ENCODE measurements at regions not wholly inside any gene's neighbourhood (a gene's known extent, or its start where the extent isn't known, plus 50 kb on each side); places are given as distances from the start of the nearest gene placed in this dataset.

DNA sequence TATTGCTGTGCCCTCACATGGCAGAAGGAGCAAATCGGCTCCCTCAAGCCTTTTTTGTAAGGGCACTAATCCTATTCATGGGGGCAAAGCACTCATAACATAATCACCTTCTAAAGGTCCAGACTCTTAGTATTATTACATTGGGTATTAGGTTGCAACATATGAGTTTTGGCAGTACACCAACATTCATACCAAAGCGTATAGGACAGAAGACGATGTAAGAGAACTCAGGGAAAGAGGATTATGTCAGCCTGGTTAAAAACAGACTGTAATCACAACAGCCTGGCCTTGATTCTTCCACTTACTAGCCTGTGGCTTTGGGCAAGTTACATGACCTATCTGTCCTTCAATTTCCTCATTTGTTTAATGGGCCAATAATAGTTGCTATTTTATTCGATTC is 828.5 kb upstream of the NECTIN3 start:
- no peaks in the 10 kb centered on the region for H3K4me1 Mint-ChIP-seq
- no peak overlapping the region for H3K27ac Mint-ChIP-seq
- no peaks in the 10 kb centered on the region for H3K9me3 ChIP-seq (ENCODE audit: control insufficient read depth, low read length, poor library complexity, severe bottlenecking)
- DNase-seq (no peak), ATAC-seq (no peak)
- H3K4me3 Mint-ChIP-seq: no peak overlapping the region
- H3K36me3 Mint-ChIP-seq (ENCODE audit: low read depth): peaks cover 2% of the 10 kb centered on the region
- H3K27me3 Mint-ChIP-seq: no peaks in the 10 kb centered on the region

DNA sequence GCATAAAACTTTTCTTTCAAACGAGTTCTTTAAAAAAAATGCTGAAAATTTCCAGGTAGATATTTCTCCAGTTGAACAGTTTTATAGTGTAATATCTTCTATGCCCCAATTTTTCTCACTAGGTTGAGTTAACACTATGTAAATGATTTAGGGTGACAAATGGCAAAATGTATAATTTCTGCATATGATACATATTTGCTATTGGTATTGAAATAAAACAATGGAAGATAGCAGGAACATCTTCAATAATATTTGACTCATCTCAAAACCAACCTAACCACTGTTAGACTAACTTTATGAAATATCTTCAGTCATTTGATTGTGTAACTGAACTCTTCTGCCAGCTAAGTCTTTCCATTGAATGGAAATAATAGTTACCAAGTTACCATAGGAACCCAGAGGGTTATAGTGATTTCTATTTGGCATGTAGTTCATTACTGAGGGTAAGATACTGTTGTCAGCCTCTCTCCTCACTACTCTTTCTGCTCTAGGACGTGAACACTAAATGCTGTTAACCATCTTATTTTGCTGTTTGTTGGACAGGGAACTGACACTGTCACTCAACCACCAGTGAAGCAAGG is 824.7 kb upstream of the NECTIN3 start:
- H3K9me3 ChIP-seq (ENCODE audit: control insufficient read depth, low read length, poor library complexity, severe bottlenecking): no peaks in the 10 kb centered on the region
- Mint-ChIP-seq H3K4me1 (no peaks in the 10 kb centered on the region), H3K27me3 (no peaks in the 10 kb centered on the region), H3K27ac (no peak overlapping the region), H3K4me3 (no peak overlapping the region), H3K36me3 (ENCODE audit: low read depth) (peaks cover 2% of the 10 kb centered on the region)
- ATAC-seq (no peak), DNase-seq (no peak)

DNA sequence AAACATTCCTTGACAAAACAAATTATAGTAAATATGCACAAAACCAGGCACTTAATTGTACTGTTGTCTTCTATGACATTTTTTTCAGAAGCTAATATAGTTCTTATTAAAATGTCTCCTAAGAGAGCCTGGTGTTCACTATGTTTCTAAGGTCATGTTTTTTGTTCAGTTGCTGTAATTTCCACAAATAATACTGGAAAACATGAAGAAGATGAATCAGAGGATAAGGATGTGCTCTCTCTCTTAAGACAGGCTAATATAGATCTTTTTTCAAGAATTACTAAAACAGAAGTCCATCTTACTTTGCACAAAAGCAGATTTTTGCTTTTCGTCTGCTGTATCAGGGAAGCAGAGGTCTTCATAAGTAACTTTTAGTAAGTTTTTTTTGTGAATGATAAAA is 823.0 kb upstream of the NECTIN3 start:
- Mint-ChIP-seq H3K4me3 (no peak overlapping the region), H3K36me3 (ENCODE audit: low read depth) (peaks cover 2% of the 10 kb centered on the region), H3K27ac (no peak overlapping the region), H3K4me1 (no peaks in the 10 kb centered on the region), H3K27me3 (no peaks in the 10 kb centered on the region)
- no peak for DNase-seq
- no peak for ATAC-seq
- no peaks in the 10 kb centered on the region for H3K9me3 ChIP-seq (ENCODE audit: control insufficient read depth, low read length, poor library complexity, severe bottlenecking)

DNA sequence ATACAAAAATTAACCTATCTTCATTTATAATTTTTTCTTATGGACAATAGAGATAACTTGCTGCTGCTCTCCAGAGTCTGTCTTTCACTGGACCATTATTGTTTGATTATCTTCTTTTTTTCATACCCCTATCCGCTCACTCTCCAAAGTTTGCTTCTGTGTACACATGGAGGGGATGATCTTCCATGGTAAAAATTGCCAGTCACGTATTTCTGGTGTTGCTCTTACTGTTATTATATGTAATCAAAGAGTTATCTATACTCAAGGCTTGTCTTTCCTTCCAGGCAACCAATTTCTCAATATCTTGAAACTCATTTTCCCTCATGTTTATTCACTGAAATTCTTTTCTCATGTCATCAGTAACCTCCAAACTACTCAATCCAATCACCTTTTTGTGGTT is 817.8 kb upstream of the NECTIN3 start:
- ATAC-seq (no peak), DNase-seq (no peak)
- H3K27ac Mint-ChIP-seq: no peak overlapping the region
- H3K27me3 Mint-ChIP-seq: no peaks in the 10 kb centered on the region
- no peaks in the 10 kb centered on the region for H3K9me3 ChIP-seq (ENCODE audit: control insufficient read depth, low read length, poor library complexity, severe bottlenecking)
- H3K4me1 Mint-ChIP-seq: peaks cover 2% of the 10 kb centered on the region
- H3K4me3 Mint-ChIP-seq: no peak overlapping the region
- H3K36me3 Mint-ChIP-seq (ENCODE audit: low read depth): peaks cover 1% of the 10 kb centered on the region

DNA sequence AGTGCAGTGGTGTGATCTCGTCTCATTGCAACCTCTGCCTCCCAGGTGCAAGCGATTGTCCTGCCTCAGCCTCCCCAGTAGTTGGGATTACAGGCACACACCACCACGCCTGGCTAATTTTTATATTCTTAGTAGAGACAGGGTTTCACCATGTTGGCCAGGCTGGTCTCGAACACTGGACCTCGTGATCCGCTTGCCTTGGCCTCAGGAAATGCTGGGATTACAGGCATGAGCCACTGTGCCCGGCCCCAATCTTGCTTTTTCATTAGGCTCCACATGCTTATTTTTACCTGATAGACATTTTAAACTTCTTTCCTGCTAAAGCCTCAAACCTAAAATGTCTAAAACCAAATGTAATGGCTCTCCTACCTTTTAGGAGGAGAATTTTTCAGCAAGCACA is 817.0 kb upstream of the NECTIN3 start:
- no peak for DNase-seq
- H3K4me1 Mint-ChIP-seq: peaks cover 2% of the 10 kb centered on the region
- no peaks in the 10 kb centered on the region for H3K9me3 ChIP-seq (ENCODE audit: control insufficient read depth, low read length, poor library complexity, severe bottlenecking)
- ATAC-seq: no peak
- peaks cover 2% of the 10 kb centered on the region for H3K36me3 Mint-ChIP-seq (ENCODE audit: low read depth)
- no peaks in the 10 kb centered on the region for H3K27me3 Mint-ChIP-seq
- H3K27ac Mint-ChIP-seq: no peak overlapping the region
- H3K4me3 Mint-ChIP-seq: no peak overlapping the region

DNA sequence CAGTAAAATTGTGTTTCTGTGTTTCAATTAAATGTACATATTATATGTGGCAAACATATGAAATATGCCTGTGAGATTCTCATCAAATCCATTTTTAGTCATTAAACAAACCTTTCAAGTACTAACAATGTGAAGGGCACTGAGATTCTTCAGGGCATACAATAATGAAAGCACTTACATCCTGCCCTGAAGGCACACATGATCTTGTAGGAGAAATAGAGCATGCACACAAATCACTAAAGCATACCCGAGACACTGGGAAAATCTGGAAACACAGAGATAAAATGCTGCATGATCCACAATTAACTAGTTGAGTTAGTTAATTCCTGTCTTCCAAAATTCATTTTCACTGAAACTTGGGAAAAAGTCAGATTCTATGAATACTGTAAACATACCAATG is 810.5 kb upstream of the NECTIN3 start:
- H3K4me3 Mint-ChIP-seq: no peak overlapping the region

DNA sequence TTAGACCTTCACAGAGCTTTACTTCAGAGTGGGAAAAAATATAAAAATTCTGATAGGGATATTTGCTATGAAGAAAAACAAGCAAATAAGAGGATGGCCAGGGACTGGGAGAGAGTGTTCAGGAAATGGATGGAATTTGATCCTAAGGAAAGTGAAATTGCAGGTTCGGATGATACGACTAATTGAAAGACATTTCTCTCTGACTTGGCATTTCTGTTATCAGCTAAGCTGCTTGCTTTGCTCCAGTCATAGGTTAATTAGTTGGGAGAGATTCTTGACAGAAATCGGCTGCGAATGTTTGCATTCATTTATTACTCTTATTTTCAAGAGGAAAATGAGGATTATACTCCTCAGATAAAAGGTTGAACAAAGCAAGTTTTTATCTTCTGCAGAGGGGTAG is 808.7 kb upstream of the NECTIN3 start:
- Mint-ChIP-seq H3K4me1 (peaks cover 5% of the 10 kb centered on the region), H3K4me3 (no peak overlapping the region), H3K27me3 (no peaks in the 10 kb centered on the region), H3K27ac (no peak overlapping the region), H3K36me3 (ENCODE audit: low read depth) (peaks cover 2% of the 10 kb centered on the region)
- no peak for ATAC-seq
- DNase-seq: no peak
- no peaks in the 10 kb centered on the region for H3K9me3 ChIP-seq (ENCODE audit: control insufficient read depth, low read length, poor library complexity, severe bottlenecking)

More for the DNA sequence above, 810.5 kb upstream of the NECTIN3 start:
- Mint-ChIP-seq H3K4me1 (peaks cover 5% of the 10 kb centered on the region), H3K36me3 (ENCODE audit: low read depth) (peaks cover 2% of the 10 kb centered on the region), H3K27me3 (no peaks in the 10 kb centered on the region), H3K27ac (no peak overlapping the region)
- DNase-seq (no peak), ATAC-seq (no peak)
- H3K9me3 ChIP-seq (ENCODE audit: control insufficient read depth, low read length, poor library complexity, severe bottlenecking): no peaks in the 10 kb centered on the region

DNA sequence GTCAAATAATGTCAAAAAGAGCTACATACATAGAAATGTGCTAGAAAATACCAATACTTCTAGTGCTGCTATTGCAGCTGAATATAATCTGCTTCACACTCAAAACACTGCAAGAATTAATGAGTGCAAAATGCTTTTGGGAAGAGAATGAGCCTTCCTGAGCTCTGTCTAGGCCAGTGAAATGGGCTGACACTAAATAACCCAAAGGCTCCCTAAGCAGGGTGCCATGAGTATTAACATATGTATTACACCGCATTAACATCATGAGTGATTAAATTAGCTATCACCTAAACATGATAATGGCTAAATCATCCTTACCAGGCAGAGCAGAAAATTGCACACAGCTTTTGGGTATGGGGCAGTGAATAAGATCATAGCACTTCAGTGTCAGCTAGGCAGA is 806.3 kb upstream of the NECTIN3 start:
- H3K9me3 ChIP-seq (ENCODE audit: control insufficient read depth, low read length, poor library complexity, severe bottlenecking): no peaks in the 10 kb centered on the region
- Mint-ChIP-seq H3K36me3 (ENCODE audit: low read depth) (no peaks in the 10 kb centered on the region), H3K27me3 (no peaks in the 10 kb centered on the region), H3K4me1 (peaks cover 5% of the 10 kb centered on the region), H3K27ac (no peak overlapping the region), H3K4me3 (no peak overlapping the region)
- DNase-seq: no peak
- no peak for ATAC-seq

DNA sequence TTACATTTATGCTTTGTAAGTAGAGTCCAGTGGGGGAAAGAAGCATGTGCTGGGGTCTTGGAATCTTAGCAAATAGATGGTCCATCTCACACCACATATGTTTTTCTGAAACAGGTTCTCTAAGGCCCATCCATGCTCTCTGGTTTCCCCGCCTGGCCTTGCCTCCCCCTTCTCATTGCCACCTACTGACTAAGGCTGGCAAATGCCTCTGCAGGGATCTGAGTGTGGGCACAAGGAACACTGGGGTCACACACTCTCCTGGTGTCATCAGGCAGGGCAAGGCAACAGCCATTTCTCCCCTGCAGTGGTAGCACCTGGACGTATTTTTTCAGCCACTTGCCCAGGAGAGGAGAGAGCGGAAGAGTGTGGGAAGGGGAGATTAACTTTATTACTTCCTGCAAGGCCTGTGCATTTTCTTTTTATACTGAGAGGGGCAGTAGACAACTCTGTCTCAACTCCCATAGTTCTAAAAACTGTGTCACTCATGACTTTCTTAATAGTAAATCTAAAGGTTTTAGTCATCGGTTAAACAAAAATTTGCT is 804.2 kb upstream of the NECTIN3 start:
- ATAC-seq (no peak), DNase-seq (no peak)
- Mint-ChIP-seq H3K4me3 (no peak overlapping the region), H3K27ac (no peak overlapping the region), H3K4me1 (peaks cover 5% of the 10 kb centered on the region), H3K36me3 (ENCODE audit: low read depth) (no peaks in the 10 kb centered on the region), H3K27me3 (no peaks in the 10 kb centered on the region)
- H3K9me3 ChIP-seq (ENCODE audit: control insufficient read depth, low read length, poor library complexity, severe bottlenecking): no peaks in the 10 kb centered on the region

DNA sequence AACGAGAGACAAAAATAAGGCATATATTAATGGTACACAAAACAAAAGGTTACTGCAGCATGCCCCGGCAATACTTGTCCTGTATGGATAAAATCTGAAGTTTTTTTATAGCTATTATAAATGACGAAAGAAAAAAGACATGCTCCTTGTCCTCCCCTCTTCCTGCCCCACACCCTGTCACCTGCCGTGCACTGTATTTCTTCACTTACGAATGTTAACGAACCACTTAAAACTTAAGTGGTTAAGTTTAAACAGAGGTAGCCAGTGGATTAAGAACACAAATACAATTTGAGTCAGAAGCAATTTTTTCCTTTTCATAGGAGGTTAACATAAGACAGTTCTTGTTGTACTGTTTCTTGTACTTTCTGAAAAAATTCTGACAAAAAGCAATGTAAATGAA is 799.1 kb upstream of the NECTIN3 start:
- Mint-ChIP-seq H3K4me1 (no peaks in the 10 kb centered on the region), H3K27me3 (no peaks in the 10 kb centered on the region), H3K36me3 (ENCODE audit: low read depth) (no peaks in the 10 kb centered on the region), H3K27ac (peak overlapping the region; percentile 14), H3K4me3 (no peak overlapping the region)
- H3K9me3 ChIP-seq (ENCODE audit: control insufficient read depth, low read length, poor library complexity, severe bottlenecking): no peaks in the 10 kb centered on the region
- ATAC-seq: no peak
- no peak for DNase-seq

DNA sequence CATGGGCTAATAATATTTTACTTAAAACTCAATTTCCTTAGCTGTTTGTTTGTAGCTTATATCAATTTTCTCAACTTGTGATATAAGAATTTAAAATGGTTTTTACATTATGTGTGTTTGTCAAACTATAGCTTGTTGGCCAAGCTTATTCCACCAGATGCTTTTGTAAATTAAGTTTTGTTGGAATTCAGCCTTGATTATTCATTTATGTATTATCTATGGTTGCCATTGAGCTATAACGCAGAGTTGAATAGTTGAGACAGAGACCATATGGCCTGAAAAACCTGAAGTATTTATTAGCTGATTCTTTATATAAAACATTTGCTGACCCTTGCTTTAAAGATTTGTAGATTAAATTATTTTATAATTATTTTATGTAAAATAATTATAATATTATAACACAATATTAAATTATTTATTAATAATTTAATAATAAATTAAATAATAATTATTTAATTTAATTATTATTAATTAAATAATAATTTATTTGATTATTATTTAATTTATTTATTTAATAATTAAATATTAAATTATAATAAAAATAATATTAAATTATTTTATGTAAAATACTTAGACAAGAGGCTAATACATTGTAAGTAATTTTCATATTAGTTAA is 779.6 kb upstream of the NECTIN3 start:
- Mint-ChIP-seq H3K4me3 (no peak overlapping the region), H3K4me1 (no peaks in the 10 kb centered on the region), H3K36me3 (ENCODE audit: low read depth) (no peaks in the 10 kb centered on the region), H3K27me3 (no peaks in the 10 kb centered on the region), H3K27ac (no peak overlapping the region)
- ATAC-seq: no peak
- no peaks in the 10 kb centered on the region for H3K9me3 ChIP-seq (ENCODE audit: control insufficient read depth, low read length, poor library complexity, severe bottlenecking)
- DNase-seq: no peak

DNA sequence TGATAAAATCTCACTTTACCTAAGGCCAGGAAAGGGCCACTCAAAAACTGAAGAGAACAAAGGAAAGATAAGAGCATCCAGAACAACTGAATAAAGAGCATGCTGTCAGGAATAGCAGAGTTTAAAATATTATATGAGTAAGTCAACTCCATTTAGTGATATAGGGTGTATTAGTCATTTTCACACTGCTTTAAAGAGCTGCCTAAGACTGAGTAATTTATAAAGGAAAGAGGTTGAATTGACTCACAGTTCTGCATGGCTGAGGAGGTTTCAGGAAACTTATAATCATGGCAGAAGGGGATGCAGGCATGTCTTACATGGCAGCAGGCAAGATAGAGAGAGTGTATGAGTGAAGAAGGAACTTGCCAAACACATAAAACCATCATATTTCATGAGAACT is 778.0 kb upstream of the NECTIN3 start:
- ATAC-seq: no peak
- no peak for DNase-seq
- no peaks in the 10 kb centered on the region for H3K4me1 Mint-ChIP-seq
- H3K36me3 Mint-ChIP-seq (ENCODE audit: low read depth): no peaks in the 10 kb centered on the region
- no peak overlapping the region for H3K27ac Mint-ChIP-seq
- H3K27me3 Mint-ChIP-seq: no peaks in the 10 kb centered on the region
- no peak overlapping the region for H3K4me3 Mint-ChIP-seq
- no peaks in the 10 kb centered on the region for H3K9me3 ChIP-seq (ENCODE audit: control insufficient read depth, low read length, poor library complexity, severe bottlenecking)

DNA sequence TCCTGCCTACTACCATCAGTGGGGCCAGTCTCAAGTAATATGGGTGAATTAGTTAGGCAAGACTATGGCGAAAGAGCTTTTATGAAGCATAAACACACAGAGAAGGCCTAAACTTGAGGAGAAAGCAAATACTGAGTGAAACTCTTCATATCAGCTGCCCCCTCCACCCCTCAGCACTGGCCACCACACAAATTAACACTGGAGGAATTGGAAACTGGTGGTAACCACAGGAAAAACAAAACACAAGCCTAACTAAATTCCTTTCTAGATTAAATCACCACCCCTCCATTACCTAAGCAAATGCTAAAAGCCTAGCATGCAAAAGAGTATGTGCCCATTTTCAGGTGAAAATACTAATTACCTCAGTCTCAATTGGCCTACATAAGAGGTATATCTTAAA is 774.7 kb upstream of the NECTIN3 start:
- DNase-seq (no peak), ATAC-seq (no peak)
- Mint-ChIP-seq H3K4me3 (no peak overlapping the region), H3K27me3 (no peaks in the 10 kb centered on the region), H3K27ac (no peak overlapping the region), H3K36me3 (ENCODE audit: low read depth) (no peaks in the 10 kb centered on the region), H3K4me1 (no peaks in the 10 kb centered on the region)
- H3K9me3 ChIP-seq (ENCODE audit: control insufficient read depth, low read length, poor library complexity, severe bottlenecking): no peaks in the 10 kb centered on the region

DNA sequence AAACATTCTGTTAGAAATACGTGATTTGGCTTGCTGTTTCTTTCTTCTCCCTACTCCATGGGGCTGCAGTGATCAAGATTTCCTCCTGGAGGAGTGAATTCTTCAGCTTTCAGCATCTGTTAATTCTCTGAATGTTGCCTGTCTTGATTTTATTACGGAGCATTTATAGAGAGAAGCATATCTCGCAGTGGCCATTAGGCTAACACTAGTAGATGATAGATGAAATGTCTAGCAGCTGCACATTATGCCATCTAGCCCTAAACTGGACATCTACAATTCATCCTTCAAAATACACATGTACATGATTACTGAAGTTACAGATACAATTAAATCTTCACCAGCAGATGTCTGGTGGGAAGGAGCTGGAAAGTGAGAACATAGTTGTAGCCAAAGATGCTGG is 769.8 kb upstream of the NECTIN3 start:
- H3K27me3 Mint-ChIP-seq: no peaks in the 10 kb centered on the region
- DNase-seq (no peak), ATAC-seq (no peak)
- H3K4me3 Mint-ChIP-seq: no peak overlapping the region
- H3K36me3 Mint-ChIP-seq (ENCODE audit: low read depth): no peaks in the 10 kb centered on the region
- H3K27ac Mint-ChIP-seq: no peak overlapping the region
- H3K9me3 ChIP-seq (ENCODE audit: control insufficient read depth, low read length, poor library complexity, severe bottlenecking): no peaks in the 10 kb centered on the region
- H3K4me1 Mint-ChIP-seq: no peaks in the 10 kb centered on the region

Measured in T-helper 17 cell (primary cell).